Loucy (cell line): ENCODE measurements at regions not wholly inside any gene's neighbourhood (a gene's known extent, or its start where the extent isn't known, plus 50 kb on each side); places are given as distances from the start of the nearest gene placed in this dataset.

Source experiments
- CTCF ChIP-seq: fragments of 200-600 bp; sonication (generic); conservative IDR thresholded peaks from 2 replicates; pipeline ENCODE4 v1.5.1; 2014; ENCODE audit warnings: mild to moderate bottlenecking, antibody characterized with exemption, low read length
- EZH2phosphoT487 ChIP-seq: fragments of 200-600 bp; IDR thresholded peaks from 2 replicates; pipeline ENCODE4 v1.6.1; 2018; ENCODE audit warnings: antibody characterized with exemption, mild to moderate bottlenecking, moderate library complexity, borderline replicate concordance

DNA sequence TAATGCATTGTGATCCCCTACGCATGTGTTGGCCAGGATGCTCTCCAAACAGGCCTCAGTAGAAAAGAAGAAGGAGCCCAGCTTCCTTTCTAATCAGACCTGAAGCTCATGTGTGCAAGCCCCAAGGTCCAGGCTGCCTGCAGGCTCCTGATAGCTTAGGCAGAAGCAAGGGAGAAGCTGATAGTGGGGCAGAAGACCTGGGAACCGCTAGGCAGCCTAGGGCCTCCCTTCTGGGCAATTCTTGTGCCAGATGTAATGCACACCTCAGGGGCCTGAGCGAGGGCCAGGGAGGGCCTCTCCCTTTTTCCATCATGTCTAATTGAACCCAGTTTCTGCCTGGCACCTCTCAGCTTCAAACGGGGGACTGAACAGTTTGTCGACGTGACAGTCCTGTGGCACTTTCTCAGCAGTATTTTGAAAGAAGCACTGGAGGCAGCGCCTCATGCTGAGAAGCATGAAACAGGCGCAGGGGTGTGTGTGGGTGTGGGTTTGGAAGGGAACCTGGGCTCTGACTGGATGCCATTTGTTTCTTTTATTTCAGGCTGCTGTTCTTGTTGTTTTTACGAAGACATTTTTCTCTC is 212.8 kb downstream of the PIK3R1 start:
- TF ChIP-seq CTCF (no peak), EZH2phosphoT487 (no peak)
